Neuronal stem cell (in vitro differentiated cells): ENCODE measurements at regions not wholly inside any gene's neighbourhood (a gene's known extent, or its start where the extent isn't known, plus 50 kb on each side); places are given as distances from the start of the nearest gene placed in this dataset.

Experiments used
- DNase-seq: peaks from one replicate; pipeline ENCODE4 v3.0.0-alpha.2; 2013; ENCODE audit warnings: low spot score
- H2AFZ ChIP-seq: one replicate; pipeline ENCODE4 v1.6.1; 2013; ENCODE audit warnings: mild to moderate bottlenecking, low read length, inconsistent platforms
- H2AK5ac ChIP-seq: 2 replicates; pipeline ENCODE4 v1.6.1; 2013; ENCODE audit warnings: low read depth, mild to moderate bottlenecking, inconsistent platforms, low read length, moderate library complexity, mixed read lengths
- H2BK120ac ChIP-seq: 2 replicates; pipeline ENCODE4 v1.6.1; 2013; ENCODE audit warnings: low read depth, mild to moderate bottlenecking, inconsistent platforms, low read length, moderate library complexity, mixed read lengths
- H2BK12ac ChIP-seq: one replicate; pipeline ENCODE4 v1.6.1; 2013; ENCODE audit warnings: low read length, inconsistent platforms
- H2BK15ac ChIP-seq: 2 replicates; pipeline ENCODE4 v1.6.1; 2013; ENCODE audit warnings: mild to moderate bottlenecking, low read length, inconsistent platforms, mixed read lengths
- H2BK5ac ChIP-seq: one replicate; pipeline ENCODE4 v1.6.1; 2013; ENCODE audit warnings: inconsistent platforms, mild to moderate bottlenecking, low read length, moderate library complexity
- H3K14ac ChIP-seq: one replicate; pipeline ENCODE4 v1.6.1; 2013; ENCODE audit warnings: low read length, inconsistent platforms
- H3K18ac ChIP-seq: 2 replicates; pipeline ENCODE4 v1.6.1; 2013; ENCODE audit warnings: low read length, inconsistent platforms
- H3K23ac ChIP-seq: 2 replicates; pipeline ENCODE4 v1.6.1; 2013; ENCODE audit warnings: low read depth, mild to moderate bottlenecking, mixed read lengths, low read length, inconsistent platforms; ENCODE audit not compliant: poor library complexity
- H3K27ac ChIP-seq: replicated peaks from 3 replicates; pipeline ENCODE4 v1.5.1; 2013; ENCODE audit warnings: low read length, inconsistent platforms
- H3K27me3 ChIP-seq, 3 experiments: 2 replicates each; pipeline ENCODE4 v1.6.1; 2013; ENCODE audit warnings: low read length in 3 of 3, mild to moderate bottlenecking in 2 of 3, inconsistent platforms in 1 of 3, low read depth in 1 of 3, mixed read lengths in 1 of 3, moderate library complexity in 1 of 3; ENCODE audit not compliant: control insufficient read depth in 3 of 3, insufficient read depth in 3 of 3
- H3K36me3 ChIP-seq, 2 donors: replicated peaks in 1 of 2; 2 replicates each; pipeline ENCODE4 v1.6.1; 2013; ENCODE audit warnings: low read length in 2 of 2; ENCODE audit not compliant: control insufficient read depth in 2 of 2, insufficient read depth in 2 of 2
- H3K4ac ChIP-seq: 2 replicates; pipeline ENCODE4 v1.6.1; 2013; ENCODE audit warnings: inconsistent platforms, mild to moderate bottlenecking, low read length, moderate library complexity
- H3K4me1 ChIP-seq, 2 donors: 1 replicate in 1 of 2; 2 replicates in 1 of 2; pipeline ENCODE4 v1.6.1; 2013; ENCODE audit warnings: low read length in 2 of 2, low read depth in 1 of 2; ENCODE audit not compliant: control insufficient read depth in 2 of 2, insufficient read depth in 1 of 2
- H3K4me2 ChIP-seq: one replicate; pipeline ENCODE4 v1.6.1; 2013; ENCODE audit warnings: mild to moderate bottlenecking, low read length, inconsistent platforms; ENCODE audit not compliant: insufficient read depth, poor library complexity, severe bottlenecking
- H3K4me3 ChIP-seq, 2 donors: 2 replicates each; pipeline ENCODE4 v1.5.1; 2013; ENCODE audit warnings: low read length in 2 of 2, mild to moderate bottlenecking in 2 of 2, inconsistent platforms in 1 of 2, moderate library complexity in 1 of 2
- H3K79me1 ChIP-seq: one replicate; pipeline ENCODE4 v1.6.1; 2013; ENCODE audit warnings: low read depth, mild to moderate bottlenecking, inconsistent platforms, low read length, moderate library complexity
- H3K9ac ChIP-seq: one replicate; pipeline ENCODE4 v1.6.1; 2013; ENCODE audit warnings: mild to moderate bottlenecking, low read depth, low read length, inconsistent platforms; ENCODE audit not compliant: poor library complexity
- H3K9me3 ChIP-seq, 2 donors: replicated peaks in 1 of 2; 2 replicates each; pipeline versions ENCODE3 to v1.6.1; 2013; ENCODE audit warnings: low read length in 2 of 2, mild to moderate bottlenecking in 2 of 2, inconsistent platforms in 1 of 2, low read depth in 1 of 2, mixed read lengths in 1 of 2, moderate library complexity in 1 of 2; ENCODE audit not compliant: control insufficient read depth in 2 of 2, insufficient read depth in 1 of 2
- H4K8ac ChIP-seq: one replicate; pipeline ENCODE4 v1.6.1; 2013; ENCODE audit warnings: low read depth, mild to moderate bottlenecking, inconsistent platforms, low read length, moderate library complexity
- H4K91ac ChIP-seq: one replicate; pipeline ENCODE4 v1.6.1; 2013; ENCODE audit warnings: low read length, low read depth, mild to moderate bottlenecking, inconsistent platforms; ENCODE audit not compliant: poor library complexity
- WGBS, 2 donors: extraction: QIAGEN DNeasy Blood & Tissue Kit; methylation state at CpG; one replicate each; pipeline ENCODE4 v1.1.7; 2013; ENCODE audit warnings: missing lambda C conversion rate in 2 of 2, mixed read lengths in 1 of 2; ENCODE audit not compliant: insufficient read length in 2 of 2, insufficient replicate concordance in 1 of 2; ENCODE audit errors: extremely low coverage in 2 of 2; 5-methylcytosine and 5-hydroxymethylcytosine counted together

DNA sequence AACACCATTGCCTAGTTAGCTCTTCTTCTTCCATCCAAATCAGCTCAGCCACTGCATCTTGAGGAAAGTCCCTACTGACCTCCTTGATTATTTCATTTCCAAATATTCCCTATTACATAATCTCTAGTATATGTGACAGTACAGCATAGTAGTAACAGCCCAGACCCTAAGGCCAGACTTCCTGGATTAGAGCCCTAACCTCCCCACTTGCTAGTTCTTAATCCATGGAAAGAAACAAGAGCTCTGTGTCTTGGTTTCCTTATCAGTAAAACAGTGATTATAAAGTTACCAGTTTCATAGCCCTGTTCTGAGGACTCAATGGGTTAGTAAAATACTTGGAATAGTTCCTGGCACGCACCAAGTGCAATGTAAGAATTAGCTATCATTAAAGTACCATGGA is 153.0 kb downstream of the RAP2A start:
- no peak overlapping the region for H3K18ac ChIP-seq
- H2AK5ac ChIP-seq: no peak overlapping the region
- no peak overlapping the region for H2BK5ac ChIP-seq
- no peak overlapping the region for H3K9ac ChIP-seq
- H3K27me3 ChIP-seq: no peaks in the 10 kb centered on the region
- no peak overlapping the region for H2AFZ ChIP-seq
- H3K79me1 ChIP-seq: no peaks in the 10 kb centered on the region
- no peak overlapping the region for H3K4me3 ChIP-seq
- H3K4ac ChIP-seq: no peak overlapping the region
- no peak overlapping the region for H3K14ac ChIP-seq
- no peak overlapping the region for H3K23ac ChIP-seq
- no peak overlapping the region for H4K8ac ChIP-seq
- no peak overlapping the region for H2BK120ac ChIP-seq
- H3K4me2 ChIP-seq: no peak overlapping the region
- H3K27ac ChIP-seq: no peak overlapping the region
- no peak overlapping the region for H2BK15ac ChIP-seq
- no peak overlapping the region for H2BK12ac ChIP-seq
- no peak overlapping the region for H4K91ac ChIP-seq
- no CpG with 5 or more reads among the region's 1 CpG for WGBS, 2 donors
- no peaks in the 10 kb centered on the region for H3K9me3 ChIP-seq
- H3K4me1 ChIP-seq: no peaks in the 10 kb centered on the region
- no peaks in the 10 kb centered on the region for H3K36me3 ChIP-seq
- DNase-seq: no peak

DNA sequence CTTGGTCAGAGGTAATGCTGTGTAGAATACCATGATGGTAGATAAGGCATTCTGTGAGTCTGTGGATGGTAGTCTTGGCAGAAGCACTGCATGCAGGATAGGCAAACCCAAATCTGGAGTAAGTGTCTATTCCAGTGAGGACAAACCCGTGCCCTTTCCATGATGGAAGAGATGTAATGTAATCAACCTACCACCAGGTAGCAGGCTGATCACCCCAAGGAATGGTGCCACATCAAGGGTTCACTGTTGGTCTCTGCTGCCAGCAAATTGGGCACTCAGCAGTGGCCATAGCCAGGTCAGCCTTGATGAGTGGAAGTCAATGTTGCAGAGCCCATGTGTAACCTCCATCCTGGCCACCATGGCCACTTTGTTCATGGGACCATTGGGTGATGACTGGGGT is 155.0 kb downstream of the RAP2A start:
- Histone ChIP-seq H2BK5ac (no peak overlapping the region), H2AK5ac (no peak overlapping the region), H2AFZ (no peak overlapping the region), H3K4ac (no peak overlapping the region), H3K79me1 (no peaks in the 10 kb centered on the region), H3K9me3 (no peaks in the 10 kb centered on the region), H3K14ac (no peak overlapping the region), H4K91ac (no peak overlapping the region), H3K27me3 (no peaks in the 10 kb centered on the region), H2BK120ac (no peak overlapping the region), H3K18ac (no peak overlapping the region), H4K8ac (no peak overlapping the region), H3K23ac (no peak overlapping the region), H3K4me3 (no peak overlapping the region), H3K36me3 (no peaks in the 10 kb centered on the region), H3K27ac (no peak overlapping the region), H2BK15ac (no peak overlapping the region), H2BK12ac (no peak overlapping the region), H3K9ac (no peak overlapping the region), H3K4me1 (no peaks in the 10 kb centered on the region), H3K4me2 (no peak overlapping the region)
- no peak for DNase-seq
- WGBS, 2 donors: no CpG with 5 or more reads among the region's 1 CpG

DNA sequence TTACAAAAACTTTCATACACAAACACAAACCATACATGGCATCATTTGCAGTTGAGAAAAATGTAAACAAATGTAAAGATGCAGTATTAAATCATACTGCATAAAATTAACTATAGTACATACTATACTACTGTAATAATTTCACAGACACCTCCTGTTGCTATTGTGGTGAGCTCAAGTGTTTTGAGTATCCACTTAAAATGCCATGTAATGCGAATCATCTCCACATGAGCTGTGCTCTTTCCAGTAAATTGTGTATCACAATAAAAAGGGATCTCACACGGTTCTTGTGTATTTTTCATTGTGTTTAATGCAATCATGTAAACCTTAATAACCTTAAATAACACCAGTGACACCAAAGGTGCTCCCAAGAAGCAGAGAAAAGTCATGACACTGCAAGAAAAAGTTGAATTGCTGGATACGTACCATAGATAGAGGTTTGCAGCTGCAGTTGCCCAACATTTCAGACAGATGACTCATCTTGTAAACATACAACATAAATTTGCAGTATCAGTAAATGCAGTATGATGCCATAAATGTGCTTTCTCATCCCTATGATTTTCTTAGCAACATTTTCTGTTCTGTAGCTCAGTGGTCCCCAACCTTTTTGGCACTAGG is 166.6 kb downstream of the RAP2A start:
- no peak overlapping the region for H4K91ac ChIP-seq
- no peak overlapping the region for H2AK5ac ChIP-seq
- H3K36me3 ChIP-seq: no peaks in the 10 kb centered on the region
- no peak overlapping the region for H3K18ac ChIP-seq
- no peak overlapping the region for H3K14ac ChIP-seq
- no peak overlapping the region for H3K23ac ChIP-seq
- peaks cover 0 to 2% of the 10 kb centered on the region in 2 donors for H3K9me3 ChIP-seq
- no peak overlapping the region for H3K9ac ChIP-seq
- H3K4ac ChIP-seq: no peak overlapping the region
- H2BK5ac ChIP-seq: no peak overlapping the region
- no peaks in the 10 kb centered on the region for H3K27me3 ChIP-seq
- no peak overlapping the region for H2BK12ac ChIP-seq
- no peak overlapping the region for H2AFZ ChIP-seq
- H4K8ac ChIP-seq: no peak overlapping the region
- H3K27ac ChIP-seq: no peak overlapping the region
- no peak overlapping the region for H3K4me3 ChIP-seq
- no peak for DNase-seq
- WGBS, 2 donors: no CpG with 5 or more reads among the region's 3 CpGs
- H3K79me1 ChIP-seq: no peaks in the 10 kb centered on the region
- no peak overlapping the region for H2BK15ac ChIP-seq
- H2BK120ac ChIP-seq: no peak overlapping the region
- H3K4me2 ChIP-seq: no peak overlapping the region
- H3K4me1 ChIP-seq: no peaks in the 10 kb centered on the region

- no peak for DNase-seq
- no peak overlapping the region for H2AK5ac ChIP-seq
- no peaks in the 10 kb centered on the region for H3K79me1 ChIP-seq
- WGBS, 2 donors: no CpG with 5 or more reads among the region's 3 CpGs
- no peak overlapping the region for H3K23ac ChIP-seq
- no peak overlapping the region for H3K4ac ChIP-seq
- no peaks in the 10 kb centered on the region for H3K9me3 ChIP-seq
- no peak overlapping the region for H3K27ac ChIP-seq
- H2BK12ac ChIP-seq: no peak overlapping the region
- no peak overlapping the region for H4K91ac ChIP-seq
- no peak overlapping the region for H3K9ac ChIP-seq
- no peak overlapping the region for H3K4me3 ChIP-seq
- H4K8ac ChIP-seq: no peak overlapping the region
- no peaks in the 10 kb centered on the region for H3K36me3 ChIP-seq
- H3K14ac ChIP-seq: no peak overlapping the region
- no peak overlapping the region for H2BK15ac ChIP-seq
- H3K18ac ChIP-seq: no peak overlapping the region
- H2BK120ac ChIP-seq: no peak overlapping the region
- no peak overlapping the region for H2BK5ac ChIP-seq
- no peaks in the 10 kb centered on the region for H3K4me1 ChIP-seq
- H2AFZ ChIP-seq: no peak overlapping the region
- H3K27me3 ChIP-seq: no peaks in the 10 kb centered on the region
- H3K4me2 ChIP-seq: no peak overlapping the region
These were observed 181.3 kb downstream of the RAP2A start for GRCh38 chr13:97615266-97615665.
